Uterus (tissue), 3 donors: ENCODE measurements at regions not wholly inside any gene's neighbourhood (a gene's known extent, or its start where the extent isn't known, plus 50 kb on each side); places are given as distances from the start of the nearest gene placed in this dataset.
"Not testable (repeated sequence)": the region's sequence is repeated elsewhere in the genome, so short reads cannot be mapped to it uniquely, and the experiment has no call there.

Experiments
- DNase-seq, 2 donors: peaks; one replicate each; pipeline ENCODE4 v3.0.0-alpha.2; 2019 to 2020
- H3K27ac ChIP-seq, 2 donors: fragments of 200-600 bp; sonication (generic); 1 replicate in 1 of 2; 2 replicates in 1 of 2; pipeline ENCODE4 v1.5.1; 2016 to 2018
- H3K27me3 ChIP-seq, 2 donors: fragments of 200-600 bp; sonication (generic); one replicate each; pipeline ENCODE4 v1.5.1; 2018 to 2019; ENCODE audit warnings: control low read depth in 1 of 2
- H3K36me3 ChIP-seq, 2 donors: fragments of 200-600 bp; sonication (generic); one replicate each; pipeline ENCODE4 v1.5.1; 2019; ENCODE audit warnings: control low read depth in 1 of 2
- H3K4me1 ChIP-seq, 2 donors: fragments of 200-600 bp; sonication (generic); one replicate each; pipeline ENCODE4 v1.5.1; 2018 to 2019; ENCODE audit warnings: control low read depth in 1 of 2
- H3K4me3 ChIP-seq, 2 donors: fragments of 200-600 bp; sonication (generic); 1 replicate in 1 of 2; 2 replicates in 1 of 2; pipeline ENCODE4 v1.5.1; 2018 to 2019; ENCODE audit warnings: mild to moderate bottlenecking in 1 of 2
- H3K9me3 ChIP-seq, 2 donors: fragments of 200-600 bp; sonication (generic); one replicate each; pipeline ENCODE4 v1.5.1; 2019; ENCODE audit warnings: control low read depth in 1 of 2
- CTCF ChIP-seq, 4 experiments: fragments of 200-600 bp in 2 of 4; fragments of 450-650 bp in 2 of 4; sonication (generic) in 2 of 4; IDR thresholded peaks; one replicate each; pipeline ENCODE4 v1.5.1; 2016 to 2019; ENCODE audit warnings: antibody characterized with exemption in 4 of 4, mild to moderate bottlenecking in 2 of 4, moderate library complexity in 1 of 4
- POLR2A ChIP-seq, 2 donors: fragments of 450-650 bp; IDR thresholded peaks; one replicate each; pipeline ENCODE4 v1.6.1; 2016; ENCODE audit warnings: antibody characterized with exemption in 2 of 2, mild to moderate bottlenecking in 1 of 2, moderate library complexity in 1 of 2
- intact Hi-C: fragments of 100-400 bp; cut with DNase I; formaldehyde crosslinking; loops from one replicate; pipeline ENCODE4 v1.15.1; 2023; ENCODE audit warnings: low total_unique reads
- donor health status: DM: yes; HTN: yes; CAD: no.

- intact Hi-C loops, result no loop called here
- H3K27me3 ChIP-seq, result no peaks in the 10 kb centered on the region
- no peaks in the 10 kb centered on the region for H3K9me3 ChIP-seq
- no peak overlapping the region for H3K27ac ChIP-seq
- no peak for DNase-seq
- H3K4me3 ChIP-seq, result no peak overlapping the region
- TF ChIP-seq POLR2A (IDR thresholded peaks at IDR 0.05) (no peak), CTCF (IDR thresholded peaks at IDR 0.05) (no peak)
- no peaks in the 10 kb centered on the region for H3K36me3 ChIP-seq
- no peaks in the 10 kb centered on the region for H3K4me1 ChIP-seq
Measured at GRCh38 chr20:12243327-12243726, 325.6 kb downstream of the BTBD3 start.

- Histone ChIP-seq H3K27ac (no peak overlapping the region), H3K27me3 (no peaks in the 10 kb centered on the region), H3K36me3 (no peaks in the 10 kb centered on the region), H3K4me1 (no peaks in the 10 kb centered on the region), H3K4me3 (no peak overlapping the region), H3K9me3 (no peaks in the 10 kb centered on the region)
- intact Hi-C loops, result no loop called here
- DNase-seq, result no peak
- no peak for TF ChIP-seq POLR2A (IDR thresholded peaks at IDR 0.05)
- no peak for TF ChIP-seq CTCF (IDR thresholded peaks at IDR 0.05)
Measured at GRCh38 chr20:12248481-12248880, 330.8 kb downstream of the BTBD3 start.

- H3K36me3 ChIP-seq, H3K9me3 ChIP-seq, H3K4me3 ChIP-seq, H3K27me3 ChIP-seq, H3K27ac ChIP-seq, H3K4me1 ChIP-seq, DNase-seq, intact Hi-C loops: not testable (repeated sequence)
Measured at GRCh38 chr20:12250661-12251060, 333.0 kb downstream of the BTBD3 start.

- H3K4me3 ChIP-seq, result no peak overlapping the region
- no peaks in the 10 kb centered on the region for H3K36me3 ChIP-seq
- no peak for DNase-seq
- intact Hi-C loops, result no loop called here
- H3K9me3 ChIP-seq, result no peaks in the 10 kb centered on the region
- no peak overlapping the region for H3K27ac ChIP-seq
- H3K4me1 ChIP-seq, result no peaks in the 10 kb centered on the region
- TF ChIP-seq CTCF (IDR thresholded peaks at IDR 0.05) (no peak), POLR2A (IDR thresholded peaks at IDR 0.05) (no peak)
- H3K27me3 ChIP-seq, result no peaks in the 10 kb centered on the region
Measured at GRCh38 chr20:12252793-12253192, 335.1 kb downstream of the BTBD3 start.

GRCh38 chr20:12255461-12255970, 337.8 kb downstream of the BTBD3 start:
- Histone ChIP-seq H3K27me3 (no peaks in the 10 kb centered on the region), H3K27ac (no peak overlapping the region), H3K9me3 (no peaks in the 10 kb centered on the region), H3K36me3 (no peaks in the 10 kb centered on the region), H3K4me3 (no peak overlapping the region), H3K4me1 (no peaks in the 10 kb centered on the region)
- TF ChIP-seq POLR2A (IDR thresholded peaks at IDR 0.05) (no peak), CTCF (IDR thresholded peaks at IDR 0.05) (no peak)
- intact Hi-C loops, result no loop called here
- DNase-seq, result no peak

- H3K36me3 ChIP-seq, result no peaks in the 10 kb centered on the region
- no peaks in the 10 kb centered on the region for H3K27me3 ChIP-seq
- no peaks in the 10 kb centered on the region for H3K9me3 ChIP-seq
- intact Hi-C loops, result no loop called here
- no peaks in the 10 kb centered on the region for H3K4me1 ChIP-seq
- H3K4me3 ChIP-seq, result no peak overlapping the region
- no peak overlapping the region for H3K27ac ChIP-seq
- TF ChIP-seq POLR2A (IDR thresholded peaks at IDR 0.05) (no peak), CTCF (IDR thresholded peaks at IDR 0.05) (no peak)
- no peak for DNase-seq
Measured at GRCh38 chr20:12256806-12257205, 339.1 kb downstream of the BTBD3 start.
